GM13977 (cell line): ENCODE measurements at regions not wholly inside any gene's neighbourhood (a gene's known extent, or its start where the extent isn't known, plus 50 kb on each side); places are given as distances from the start of the nearest gene placed in this dataset.
"Not testable (repeated sequence)": the region's sequence is repeated elsewhere in the genome, so short reads cannot be mapped to it uniquely, and the experiment has no call there.

Experiments
- DNase-seq: peaks from one replicate; pipeline ENCODE4 v3.0.0; 2012; ENCODE audit warnings: low spot score
- in situ Hi-C: fragments of 300-500 bp; cut with MboI; formaldehyde crosslinking; loops from one replicate; pipeline ENCODE4 v1.12.0; 2022; ENCODE audit warnings: low sequenced_read_pairs, low pct_unique_long_range_greater_than_20kb, mixed read lengths, inconsistent platforms; ENCODE audit not compliant: unreplicated experiment

DNA sequence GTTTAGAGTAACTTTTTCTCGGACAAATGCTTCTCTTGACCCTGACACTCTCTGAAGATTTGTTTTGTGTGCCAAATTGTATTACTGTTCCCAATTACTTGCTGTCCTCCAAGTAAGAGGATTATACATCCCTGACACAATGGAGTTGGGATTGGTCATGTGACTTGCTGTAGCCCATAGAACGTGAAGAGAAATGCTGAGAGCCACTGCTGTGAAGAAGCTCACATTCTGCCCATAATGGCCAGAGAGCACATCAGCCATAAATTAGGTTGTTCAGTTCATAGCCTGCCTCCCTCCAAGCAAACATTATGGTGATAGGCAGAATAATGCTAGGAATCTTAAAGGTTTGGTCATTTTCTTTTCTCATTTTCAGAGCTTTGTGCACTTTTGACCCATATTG lies 127.5 kb downstream of the SPATA31A6 start:
- in situ Hi-C loops, DNase-seq: not testable (repeated sequence)

DNA sequence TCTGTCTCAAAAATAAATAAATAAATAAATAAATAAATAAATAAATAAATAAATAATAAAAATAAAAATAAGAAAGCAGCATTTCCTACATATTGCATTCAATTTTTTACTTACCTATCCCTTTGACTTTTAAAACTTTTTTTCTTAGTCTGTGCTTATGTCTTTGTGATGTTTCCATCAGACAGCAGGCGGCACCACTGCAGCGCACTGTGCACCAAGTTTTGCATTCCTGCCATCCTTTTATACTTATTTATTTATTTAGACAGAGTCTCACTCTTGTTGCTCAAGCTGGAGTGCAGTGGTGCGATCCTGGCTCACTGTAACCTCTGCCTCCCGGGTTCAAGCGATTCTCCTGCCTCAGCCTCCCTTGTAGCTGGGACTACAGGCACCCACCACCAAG lies 132.6 kb downstream of the SPATA31A6 start:
- in situ Hi-C loops = not testable (repeated sequence)

DNA sequence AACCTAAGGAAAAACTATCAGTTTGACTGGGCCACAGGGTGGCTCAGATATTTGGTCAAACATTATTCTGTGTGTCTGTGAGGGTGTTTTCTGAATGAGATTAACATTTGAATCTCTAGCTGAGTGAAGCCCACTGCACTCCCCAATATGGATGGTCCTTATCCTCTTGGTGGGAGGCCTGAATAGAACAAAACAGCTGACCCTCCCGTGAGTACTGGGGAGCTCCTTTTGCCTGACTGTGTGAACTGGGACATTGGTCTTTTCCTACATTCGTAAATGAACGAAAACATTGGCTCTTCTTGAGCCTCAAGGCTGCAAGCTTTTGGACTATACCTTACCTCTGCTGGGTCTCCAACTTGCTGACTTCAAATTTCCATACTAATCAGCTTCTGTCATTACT lies 134.2 kb downstream of the SPATA31A6 start:
- in situ Hi-C loops, DNase-seq: not testable (repeated sequence)

More for the DNA sequence above, 132.6 kb downstream of the SPATA31A6 start:
- not testable (repeated sequence) for DNase-seq

DNA sequence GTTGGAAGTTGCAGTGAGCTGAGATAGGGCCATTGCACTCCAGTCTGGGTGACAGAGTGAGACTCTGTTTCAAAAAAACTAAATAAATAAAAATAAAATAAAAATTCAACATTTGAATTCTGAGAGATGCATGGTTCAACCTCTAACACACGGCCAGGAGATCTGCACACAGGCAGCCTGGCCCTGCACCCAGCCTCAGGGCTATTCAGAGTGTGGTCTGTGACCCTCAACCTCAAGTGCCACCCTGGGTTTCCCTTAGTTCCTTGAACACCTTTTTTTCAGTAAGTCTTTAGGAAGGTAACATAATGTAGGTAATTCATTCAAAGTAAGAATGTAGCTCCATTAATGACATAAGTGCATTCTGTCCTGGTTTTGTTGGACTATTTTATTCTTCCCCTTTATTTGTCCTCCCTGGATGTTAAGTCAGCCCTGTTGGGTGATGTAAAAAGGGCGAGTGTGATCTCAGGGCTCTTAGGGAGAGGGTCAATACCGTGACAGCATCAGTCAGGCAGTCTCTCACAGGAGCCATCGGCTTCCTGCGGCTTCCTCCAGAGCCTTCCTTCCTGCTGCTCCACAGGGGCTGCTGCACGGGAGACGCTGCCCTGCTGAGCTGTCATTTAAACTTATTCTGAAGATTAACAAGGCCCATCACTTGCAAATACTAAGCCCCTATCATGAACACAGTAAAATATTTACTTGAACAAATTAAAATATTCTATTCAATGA lies 139.8 kb downstream of the SPATA31A6 start:
- in situ Hi-C loops, DNase-seq: not testable (repeated sequence)

DNA sequence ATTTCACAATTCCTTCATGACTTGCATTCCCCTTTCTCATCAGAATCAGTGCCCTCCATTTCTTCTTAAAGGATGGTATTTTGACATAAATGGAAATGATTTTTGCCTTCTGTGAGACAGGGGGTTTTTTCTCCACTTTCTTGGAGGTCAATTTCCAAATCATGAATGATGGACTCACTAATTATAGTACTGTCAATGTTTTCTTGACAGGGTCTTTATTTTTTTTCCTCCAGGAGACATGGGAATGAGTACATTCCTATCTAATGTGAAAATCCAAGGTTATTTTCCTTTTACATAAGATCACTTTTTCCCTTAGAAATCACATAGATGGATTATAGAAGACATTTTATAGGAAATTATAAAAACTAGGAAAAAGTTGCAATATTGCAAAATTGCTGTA lies 141.7 kb downstream of the SPATA31A6 start:
- in situ Hi-C loops = not testable (repeated sequence)

DNA sequence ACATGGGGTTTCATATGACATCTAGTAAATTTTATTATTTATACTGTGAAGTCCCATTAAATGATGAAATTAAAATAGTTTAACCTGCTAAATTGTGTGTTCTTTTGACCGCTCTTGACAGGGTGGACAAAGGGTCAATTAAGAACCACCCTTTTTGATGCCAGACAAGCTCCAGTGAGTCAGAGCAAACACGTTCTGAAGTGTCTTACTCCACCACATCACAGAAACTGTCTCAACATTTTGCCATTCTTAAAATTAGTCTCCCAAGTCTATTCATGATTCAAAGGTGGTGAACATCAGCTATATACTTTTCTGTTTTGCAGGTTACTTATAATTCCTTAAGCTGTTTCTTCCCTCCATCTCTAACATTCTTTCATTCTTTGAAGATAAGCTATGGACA lies 142.1 kb downstream of the SPATA31A6 start:
- DNase-seq, in situ Hi-C loops: not testable (repeated sequence)

More for the DNA sequence above, 141.7 kb downstream of the SPATA31A6 start:
- DNase-seq = not testable (repeated sequence)

DNA sequence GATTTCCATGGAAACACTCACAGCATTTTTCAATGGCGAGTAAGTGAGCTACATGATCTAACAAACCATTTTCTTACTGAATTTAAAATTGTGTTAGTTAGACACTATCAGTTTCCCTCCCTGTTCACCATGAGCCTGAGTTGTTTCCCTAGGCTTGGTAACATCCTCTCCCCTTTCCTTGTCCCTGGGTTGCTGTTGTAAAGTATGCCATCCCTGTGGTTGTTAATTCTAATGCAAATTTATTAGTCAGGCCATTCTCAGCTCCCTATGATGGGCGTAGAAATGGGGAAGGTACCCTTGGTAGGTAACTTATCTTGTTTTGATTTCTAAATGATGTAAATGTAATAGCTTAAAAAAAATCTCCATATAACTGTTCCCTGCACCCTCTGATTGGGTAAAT lies 143.0 kb downstream of the SPATA31A6 start:
- in situ Hi-C loops, DNase-seq: not testable (repeated sequence)

DNA sequence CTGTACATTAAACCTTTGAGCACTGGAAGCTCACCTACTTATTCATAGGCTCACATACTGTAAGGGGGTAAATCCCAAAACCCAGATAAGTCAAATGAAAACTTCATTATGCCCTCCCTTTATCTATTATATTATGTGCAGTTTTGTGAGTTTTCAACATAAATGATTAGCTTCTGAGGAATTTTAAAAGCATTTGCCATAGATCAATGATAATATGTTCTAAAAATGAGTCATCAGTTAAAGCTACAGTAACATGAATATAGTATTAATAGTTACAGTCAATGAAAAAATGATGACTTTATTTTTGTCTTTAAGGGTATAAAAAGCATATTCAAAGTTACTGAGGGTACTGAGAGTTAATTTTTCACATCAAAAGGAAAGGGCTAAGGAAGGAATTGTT lies 151.9 kb downstream of the SPATA31A6 start:
- in situ Hi-C loops, DNase-seq: not testable (repeated sequence)

DNA sequence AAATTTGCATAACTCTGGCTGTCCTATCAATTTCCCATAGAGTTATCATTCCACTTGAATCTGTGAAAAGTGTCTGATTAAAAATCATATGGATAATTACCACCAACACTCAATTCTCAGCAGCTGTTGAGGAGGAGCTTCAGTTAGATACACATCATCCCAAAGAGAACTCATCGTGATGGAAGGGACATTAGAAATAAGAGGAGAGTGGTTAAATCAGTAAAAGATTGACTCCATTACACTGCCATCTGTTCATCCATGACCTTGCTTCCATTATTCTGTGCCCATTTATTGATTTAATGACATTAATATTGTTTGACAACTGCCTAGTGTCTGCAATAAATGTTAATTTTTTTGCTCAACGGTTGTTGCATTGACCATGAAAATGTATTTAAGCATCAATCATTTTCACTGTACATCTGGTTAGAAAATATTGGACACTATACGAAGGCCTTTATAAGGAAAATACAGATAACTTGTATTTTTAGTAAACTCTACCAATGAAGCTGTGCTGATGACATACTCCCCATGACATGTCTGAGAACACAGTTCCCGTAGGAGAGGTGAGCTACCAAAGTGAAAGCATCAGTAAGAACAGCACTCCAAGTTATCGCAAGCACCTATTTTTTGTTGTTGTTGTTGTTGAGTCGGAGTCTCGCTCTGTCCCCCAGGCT lies 152.7 kb downstream of the SPATA31A6 start:
- in situ Hi-C loops, DNase-seq: not testable (repeated sequence)

DNA sequence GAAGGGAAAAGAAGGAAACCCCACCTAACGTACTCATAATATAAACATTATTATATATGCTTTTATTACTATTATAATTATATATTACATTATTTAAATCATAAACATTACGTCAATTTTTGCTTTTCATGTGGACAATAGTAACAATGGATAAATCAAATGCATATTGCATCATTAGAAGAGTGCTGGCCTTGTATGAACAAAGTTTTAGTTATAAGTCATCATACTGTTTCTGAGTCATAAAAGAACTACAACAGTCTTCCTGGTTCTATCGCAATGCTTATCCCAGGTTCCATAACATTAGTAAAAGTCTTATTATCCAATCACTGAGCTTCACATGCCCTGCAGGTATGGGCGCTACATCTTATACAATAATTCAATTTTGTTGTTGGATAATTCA lies 154.8 kb downstream of the SPATA31A6 start:
- DNase-seq, in situ Hi-C loops: not testable (repeated sequence)

DNA sequence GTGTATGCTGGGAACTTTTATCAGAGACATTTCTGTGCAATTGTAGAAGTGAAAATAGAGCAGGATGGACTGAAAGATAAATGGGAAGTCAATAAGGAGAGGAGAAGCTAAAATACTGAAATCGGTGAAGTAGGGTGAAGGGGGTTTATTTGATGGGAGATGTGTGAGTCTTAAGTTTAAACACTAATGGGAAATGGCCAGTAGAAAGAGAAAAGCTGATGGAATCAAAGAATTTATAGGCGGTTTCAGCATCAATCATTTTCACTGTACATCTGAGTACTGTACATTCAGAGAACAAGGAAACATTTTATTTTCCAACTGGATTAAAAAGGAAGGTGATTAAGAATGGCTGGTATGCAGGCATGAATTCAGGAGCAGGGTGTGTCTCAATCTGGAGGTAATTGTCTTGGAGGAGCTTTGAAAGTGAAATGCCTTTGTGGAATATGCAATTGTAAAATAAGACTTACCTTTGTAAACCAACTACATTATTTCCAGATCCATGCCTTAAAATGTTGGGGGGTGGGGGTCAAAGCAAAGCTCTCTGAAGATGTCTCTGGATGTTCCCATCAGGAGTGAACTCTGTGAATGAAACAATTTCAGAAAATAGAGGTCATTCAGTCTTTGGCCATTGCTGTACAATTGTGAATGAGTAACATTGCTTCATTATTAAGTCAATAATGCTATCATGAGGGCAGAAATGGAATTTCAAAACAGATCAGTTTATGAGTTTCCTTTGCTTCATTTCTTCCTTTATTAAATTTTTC lies 156.4 kb downstream of the SPATA31A6 start:
- in situ Hi-C loops, DNase-seq: not testable (repeated sequence)

DNA sequence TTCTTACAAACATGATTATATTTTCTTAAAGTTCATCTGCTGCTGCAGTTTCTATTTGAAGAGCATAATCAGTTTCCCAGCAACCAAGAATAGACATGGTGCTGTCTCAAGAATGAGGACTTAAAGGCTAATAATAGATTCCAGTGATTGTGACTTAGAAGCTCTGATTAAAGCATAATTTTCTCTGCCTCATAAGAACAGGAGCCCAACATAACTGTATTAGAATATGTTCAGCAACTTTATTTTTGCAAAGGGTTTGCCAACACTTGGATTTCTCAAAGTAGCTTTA lies 156.9 kb downstream of the SPATA31A6 start:
- DNase-seq, in situ Hi-C loops: not testable (repeated sequence)

DNA sequence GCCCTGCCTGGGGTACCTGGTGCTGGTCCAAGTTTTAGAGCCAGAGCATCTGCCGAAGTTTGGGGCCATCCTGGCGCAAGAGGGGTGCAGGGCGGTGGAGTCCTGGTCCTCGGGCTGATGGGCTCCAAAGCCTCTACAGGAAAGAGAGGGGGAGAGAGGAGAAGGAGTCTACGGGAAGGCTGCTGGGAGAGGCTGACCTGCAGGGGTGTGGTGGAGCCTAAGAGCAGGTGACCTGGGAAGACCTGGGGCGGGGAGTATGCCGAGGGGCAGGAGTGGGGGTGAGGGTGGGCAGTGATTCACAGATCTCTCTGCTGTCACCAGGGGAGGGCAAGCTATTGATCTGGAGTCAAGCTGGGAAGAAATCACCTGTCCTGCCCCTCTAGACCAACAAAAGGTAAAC lies 158.4 kb downstream of the SPATA31A6 start:
- in situ Hi-C loops, DNase-seq: not testable (repeated sequence)

DNA sequence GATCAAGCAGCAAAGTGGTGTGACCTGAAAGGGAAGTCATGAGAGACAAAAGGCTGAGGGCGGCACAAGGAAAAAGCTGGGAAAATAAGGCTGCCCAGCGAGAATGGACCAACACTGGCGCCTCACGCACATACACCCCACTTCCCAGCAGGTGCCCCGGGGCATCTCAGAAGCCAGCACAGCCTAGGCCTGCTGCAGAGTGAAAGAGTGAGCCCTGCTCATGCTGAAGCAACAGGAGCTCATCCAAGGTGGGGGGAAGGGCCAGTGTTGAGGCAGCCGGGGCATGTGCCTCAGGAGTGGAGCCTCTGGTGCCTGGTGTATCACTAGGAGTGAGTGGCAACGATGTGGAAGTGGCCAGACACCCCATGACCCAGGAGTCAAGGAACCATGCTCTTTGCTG lies 158.8 kb downstream of the SPATA31A6 start:
- DNase-seq, in situ Hi-C loops: not testable (repeated sequence)

DNA sequence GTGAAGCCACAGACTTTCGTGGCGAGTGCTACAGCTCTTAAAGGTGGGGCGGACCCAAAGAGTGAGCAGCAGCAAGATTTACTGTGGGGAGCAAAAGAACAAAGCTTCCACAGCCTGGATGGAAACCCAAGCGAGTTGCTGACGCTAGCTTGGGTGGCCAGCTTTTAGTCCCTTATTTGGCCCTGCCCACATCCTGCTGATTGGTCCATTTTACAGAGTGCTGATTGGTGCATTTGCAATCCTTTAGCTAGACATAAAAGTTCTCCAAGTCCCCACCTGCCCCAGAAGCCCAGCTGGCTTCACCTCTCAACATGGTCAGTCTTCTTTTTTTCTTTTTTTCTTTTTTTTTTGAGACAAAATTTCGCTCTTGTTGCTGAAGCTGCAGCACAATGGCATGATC lies 161.0 kb downstream of the SPATA31A6 start:
- DNase-seq, in situ Hi-C loops: not testable (repeated sequence)

DNA sequence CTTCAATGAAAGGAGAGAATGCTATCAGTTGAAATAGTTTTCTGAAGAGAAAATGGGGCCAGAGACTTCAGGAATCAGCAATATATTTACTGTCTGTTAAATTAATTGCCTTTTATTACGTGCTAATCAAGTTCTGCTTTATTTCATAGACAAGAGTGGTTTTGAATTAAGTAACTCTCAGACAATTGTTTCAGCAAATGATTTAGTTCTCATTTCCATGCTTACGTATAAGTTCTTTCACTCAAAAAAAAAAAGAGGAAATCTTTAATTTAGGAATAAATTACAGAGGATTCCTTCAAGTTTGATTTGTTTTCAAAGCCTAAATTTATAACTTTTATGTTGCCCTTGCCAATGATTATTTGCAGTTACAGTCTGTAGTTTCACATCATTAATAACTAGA lies 163.5 kb downstream of the SPATA31A6 start:
- DNase-seq, in situ Hi-C loops: not testable (repeated sequence)

DNA sequence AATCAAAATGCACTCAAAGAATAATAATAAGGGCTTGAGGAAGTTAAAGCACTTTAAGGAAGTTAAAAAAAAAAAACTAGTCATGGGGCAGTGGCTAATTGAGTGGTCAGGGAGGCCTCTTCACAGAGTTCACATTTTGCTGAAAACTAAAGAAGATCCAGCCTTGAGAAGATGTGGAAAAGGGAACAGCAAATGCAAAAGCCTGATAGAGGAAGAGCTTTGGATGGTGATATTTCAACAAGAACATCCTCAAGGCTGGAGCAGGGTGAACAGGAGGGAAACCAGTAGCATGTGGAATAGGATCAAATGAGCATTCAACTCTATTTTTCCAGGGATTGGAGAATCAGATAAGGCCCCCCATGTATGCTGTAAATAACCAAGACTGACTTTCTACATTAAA lies 165.7 kb downstream of the SPATA31A6 start:
- in situ Hi-C loops, DNase-seq: not testable (repeated sequence)

DNA sequence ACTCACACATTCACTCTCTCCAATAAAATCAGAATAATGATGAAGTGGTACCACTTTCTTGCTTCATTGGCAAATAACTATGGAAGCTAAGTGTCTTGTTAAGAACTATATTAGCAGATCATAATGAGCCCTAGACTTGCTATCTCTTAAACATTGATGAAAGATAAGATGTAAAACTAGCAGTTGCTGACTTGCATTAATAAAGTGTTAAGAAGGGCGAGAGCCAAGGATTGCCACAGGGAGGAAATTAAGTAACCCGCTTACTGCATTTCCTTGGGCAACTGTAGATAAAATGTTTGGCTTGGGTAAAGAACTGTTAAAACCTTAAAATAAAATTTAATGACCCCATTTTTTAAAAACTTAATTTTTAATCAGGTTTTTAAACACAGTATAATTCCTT lies 167.0 kb downstream of the SPATA31A6 start:
- DNase-seq, in situ Hi-C loops: not testable (repeated sequence)
